Tibial nerve (tissue), 3 donors: ENCODE measurements at regions not wholly inside any gene's neighbourhood (a gene's known extent, or its start where the extent isn't known, plus 50 kb on each side); places are given as distances from the start of the nearest gene placed in this dataset.

ENCODE experiments used
- POLR2A ChIP-seq, 2 donors: fragments of 450-650 bp; IDR thresholded peaks; one replicate each; pipeline ENCODE4 v1.6.1; 2017; ENCODE audit warnings: antibody characterized with exemption in 2 of 2, mild to moderate bottlenecking in 2 of 2, moderate library complexity in 2 of 2
- TF ChIP-seq, protein P1 (sequence below), 5 experiments: fragments of 200-600 bp in 3 of 5; fragments of 450-650 bp in 2 of 5; sonication (generic) in 3 of 5; IDR thresholded peaks; one replicate each; pipeline ENCODE4 v1.5.1; 2016 to 2019; ENCODE audit warnings: antibody characterized with exemption in 5 of 5, mild to moderate bottlenecking in 3 of 5, moderate library complexity in 2 of 5

- TF ChIP-seq POLR2A (IDR thresholded peaks at IDR 0.05): no peak
- TF ChIP-seq, protein P1, sequence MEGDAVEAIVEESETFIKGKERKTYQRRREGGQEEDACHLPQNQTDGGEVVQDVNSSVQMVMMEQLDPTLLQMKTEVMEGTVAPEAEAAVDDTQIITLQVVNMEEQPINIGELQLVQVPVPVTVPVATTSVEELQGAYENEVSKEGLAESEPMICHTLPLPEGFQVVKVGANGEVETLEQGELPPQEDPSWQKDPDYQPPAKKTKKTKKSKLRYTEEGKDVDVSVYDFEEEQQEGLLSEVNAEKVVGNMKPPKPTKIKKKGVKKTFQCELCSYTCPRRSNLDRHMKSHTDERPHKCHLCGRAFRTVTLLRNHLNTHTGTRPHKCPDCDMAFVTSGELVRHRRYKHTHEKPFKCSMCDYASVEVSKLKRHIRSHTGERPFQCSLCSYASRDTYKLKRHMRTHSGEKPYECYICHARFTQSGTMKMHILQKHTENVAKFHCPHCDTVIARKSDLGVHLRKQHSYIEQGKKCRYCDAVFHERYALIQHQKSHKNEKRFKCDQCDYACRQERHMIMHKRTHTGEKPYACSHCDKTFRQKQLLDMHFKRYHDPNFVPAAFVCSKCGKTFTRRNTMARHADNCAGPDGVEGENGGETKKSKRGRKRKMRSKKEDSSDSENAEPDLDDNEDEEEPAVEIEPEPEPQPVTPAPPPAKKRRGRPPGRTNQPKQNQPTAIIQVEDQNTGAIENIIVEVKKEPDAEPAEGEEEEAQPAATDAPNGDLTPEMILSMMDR (IDR thresholded peaks at IDR 0.05): no peak
Observed at GRCh38 chr5:30808996-30809395, 384.5 kb upstream of the CDH6 start.
